MM.1S (cell line): ENCODE measurements at regions not wholly inside any gene's neighbourhood (a gene's known extent, or its start where the extent isn't known, plus 50 kb on each side); places are given as distances from the start of the nearest gene placed in this dataset.

Experiments
- EZH2 ChIP-seq: fragments of 300-600 bp; sonication (generic); optimal IDR thresholded peaks from 2 replicates; pipeline ENCODE3; 2017; ENCODE audit warnings: low read depth, mild to moderate bottlenecking, antibody characterized with exemption, low read length, mixed read lengths
- TF ChIP-seq, protein P1 (sequence below): fragments of 300-600 bp; sonication (generic); IDR thresholded peaks from 2 replicates; pipeline ENCODE4 v1.5.1; 2016; ENCODE audit warnings: antibody characterized with exemption, low read length, mixed read lengths

DNA sequence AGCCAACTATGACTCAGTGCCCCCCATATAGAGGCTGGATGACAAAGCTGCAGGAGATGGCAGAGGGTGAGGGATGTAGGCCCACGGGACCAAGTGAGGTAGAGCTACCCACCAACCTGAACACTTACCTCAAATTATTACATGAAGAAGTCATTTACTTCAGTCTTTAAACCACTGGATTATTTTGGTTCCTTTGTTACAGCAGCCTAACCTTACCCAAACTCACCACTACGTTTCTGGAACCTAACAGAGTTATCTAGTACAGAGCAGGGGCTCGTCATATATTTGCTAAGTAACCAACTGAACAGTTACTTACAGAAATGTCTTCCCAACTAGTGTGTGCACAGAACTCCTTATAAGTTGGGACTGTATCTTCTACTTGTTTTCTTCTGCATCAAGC lies 85.2 kb upstream of the IGF1 start:
- TF ChIP-seq, protein P1, sequence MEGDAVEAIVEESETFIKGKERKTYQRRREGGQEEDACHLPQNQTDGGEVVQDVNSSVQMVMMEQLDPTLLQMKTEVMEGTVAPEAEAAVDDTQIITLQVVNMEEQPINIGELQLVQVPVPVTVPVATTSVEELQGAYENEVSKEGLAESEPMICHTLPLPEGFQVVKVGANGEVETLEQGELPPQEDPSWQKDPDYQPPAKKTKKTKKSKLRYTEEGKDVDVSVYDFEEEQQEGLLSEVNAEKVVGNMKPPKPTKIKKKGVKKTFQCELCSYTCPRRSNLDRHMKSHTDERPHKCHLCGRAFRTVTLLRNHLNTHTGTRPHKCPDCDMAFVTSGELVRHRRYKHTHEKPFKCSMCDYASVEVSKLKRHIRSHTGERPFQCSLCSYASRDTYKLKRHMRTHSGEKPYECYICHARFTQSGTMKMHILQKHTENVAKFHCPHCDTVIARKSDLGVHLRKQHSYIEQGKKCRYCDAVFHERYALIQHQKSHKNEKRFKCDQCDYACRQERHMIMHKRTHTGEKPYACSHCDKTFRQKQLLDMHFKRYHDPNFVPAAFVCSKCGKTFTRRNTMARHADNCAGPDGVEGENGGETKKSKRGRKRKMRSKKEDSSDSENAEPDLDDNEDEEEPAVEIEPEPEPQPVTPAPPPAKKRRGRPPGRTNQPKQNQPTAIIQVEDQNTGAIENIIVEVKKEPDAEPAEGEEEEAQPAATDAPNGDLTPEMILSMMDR, result no peak
- no peak for TF ChIP-seq EZH2
